ENCODE measurements at regions not wholly inside any gene's neighbourhood (a gene's known extent, or its start where the extent isn't known, plus 50 kb on each side); places are given as distances from the start of the nearest gene placed in this dataset.

GRCh38 chr10:88106366-88106765 lies 242.9 kb downstream of the PTEN start (continued):
- TF ChIP-seq BCLAF1 (IDR thresholded peaks at IDR 0.05), result no peak
- no peak for TF ChIP-seq PML (IDR thresholded peaks at IDR 0.05; ENCODE audit: low read length)
- peak; percentile 24; the same call in 1 of the 2 replicates for TF ChIP-seq RUNX3 (IDR thresholded peaks at IDR 0.05; ENCODE audit: low read length)
- no peak for TF ChIP-seq ZNF24 (IDR thresholded peaks at IDR 0.05)
- no peak for TF ChIP-seq MXI1 (IDR thresholded peaks at IDR 0.05; ENCODE audit: low read depth, low read length)
- TF ChIP-seq ZBED1 (IDR thresholded peaks at IDR 0.05; ENCODE audit: borderline replicate concordance), result no peak
- no peak for TF ChIP-seq POLR2AphosphoS2 (IDR thresholded peaks at IDR 0.05; ENCODE audit: low read depth, low read length)
- no peak for TF ChIP-seq EZH2 (IDR thresholded peaks at IDR 0.05; ENCODE audit: borderline replicate concordance, control insufficient read depth, low read depth, low read length)
- TF ChIP-seq CHD2 (IDR thresholded peaks at IDR 0.05; ENCODE audit: borderline replicate concordance, low read depth, low read length), result no peak
- no peak for TF ChIP-seq ATF2 (IDR thresholded peaks at IDR 0.05; ENCODE audit: low read length)
- TF ChIP-seq IKZF2 (IDR thresholded peaks at IDR 0.05), result peak; percentile 33 to 41; a peak in 2 of 4 replicates
- TF ChIP-seq BRCA1 (IDR thresholded peaks at IDR 0.05; ENCODE audit: low read depth, low read length), result no peak
- no peak for TF ChIP-seq ZSCAN29 (IDR thresholded peaks at IDR 0.05)

All from GM12878 (cell line).